SW 1271 (cell line): ENCODE measurements at regions not wholly inside any gene's neighbourhood (a gene's known extent, or its start where the extent isn't known, plus 50 kb on each side); places are given as distances from the start of the nearest gene placed in this dataset.

Experiments used
- DNase-seq, 2 experiments: peaks; one replicate each; lab custom pipeline; 2025; lab: John Stamatoyannopoulos, UW

DNA sequence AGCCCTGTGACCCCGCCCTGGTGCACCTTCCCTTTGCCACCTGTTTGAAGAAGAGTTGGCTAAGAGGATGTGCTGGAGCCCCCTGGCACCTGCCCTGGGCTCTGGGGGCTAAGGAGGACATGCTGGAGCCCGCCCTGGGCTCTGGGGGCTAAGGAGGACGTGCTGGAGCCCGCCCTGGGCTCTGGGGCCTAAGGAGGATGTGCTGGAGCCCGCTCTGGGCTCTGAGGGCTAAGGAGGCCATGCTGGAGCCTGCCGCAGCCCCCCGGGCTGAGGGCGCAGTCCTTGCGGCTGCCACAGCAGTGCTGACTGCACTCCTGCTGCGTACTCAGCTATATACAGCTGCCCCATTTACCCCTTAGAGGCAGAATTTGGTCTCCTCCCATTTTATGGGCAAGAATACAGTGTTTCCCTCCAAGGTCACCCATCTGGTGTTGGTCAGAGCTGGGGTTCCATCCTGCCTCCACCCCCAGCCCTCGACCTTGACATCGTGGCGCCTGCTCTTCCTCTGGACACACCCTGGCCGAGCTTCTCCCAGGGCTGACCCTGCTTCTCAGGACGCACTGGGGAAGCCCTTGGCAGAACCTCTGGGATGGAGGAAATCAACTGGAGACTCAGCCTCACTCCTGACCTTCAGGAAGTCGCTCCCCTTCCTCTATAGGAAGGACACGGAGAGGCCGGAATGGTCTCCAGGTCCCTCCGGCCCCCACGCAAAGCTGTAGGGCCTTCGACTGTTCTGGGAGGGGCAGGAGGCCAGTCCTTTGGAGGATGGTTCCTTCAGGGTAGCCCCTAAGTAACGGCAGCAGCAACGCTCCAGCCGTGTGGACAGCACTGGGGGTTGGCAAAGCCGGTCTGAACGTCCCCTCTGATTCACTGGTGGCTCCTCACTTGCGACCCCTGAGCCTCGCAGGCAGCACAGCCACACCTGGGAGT, 65.0 kb upstream of the HPCAL1 start:
- no peak for DNase-seq

GRCh38 chr2:10238396-10238795, 64.3 kb upstream of the HPCAL1 start:
- DNase-seq = no peak

DNA sequence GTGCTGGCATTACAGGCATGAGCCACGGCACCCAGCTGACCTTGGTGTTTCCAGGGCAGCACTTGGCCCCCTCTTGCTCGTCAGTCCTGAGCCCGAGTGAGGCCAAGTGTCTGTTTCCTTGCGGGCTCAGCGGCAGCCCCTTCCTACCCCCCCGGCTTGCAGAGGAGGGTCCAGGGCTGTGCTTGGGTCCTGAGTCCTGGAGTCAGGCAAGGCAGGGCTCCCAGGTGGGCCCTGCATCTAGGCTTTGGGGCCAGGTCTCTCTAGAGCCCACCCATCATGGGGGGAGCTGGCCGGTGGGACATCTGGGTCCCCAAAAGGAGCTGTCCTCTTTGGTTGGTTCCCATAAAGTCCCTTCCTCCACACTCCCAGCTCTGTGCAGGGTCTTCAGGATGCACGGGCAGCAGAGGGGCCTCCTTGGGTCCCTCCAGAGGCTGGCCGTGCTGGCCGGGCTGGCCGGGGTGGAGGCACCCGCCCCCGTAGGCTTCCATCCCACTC, 63.7 kb upstream of the HPCAL1 start:
- DNase-seq = no peak

DNA sequence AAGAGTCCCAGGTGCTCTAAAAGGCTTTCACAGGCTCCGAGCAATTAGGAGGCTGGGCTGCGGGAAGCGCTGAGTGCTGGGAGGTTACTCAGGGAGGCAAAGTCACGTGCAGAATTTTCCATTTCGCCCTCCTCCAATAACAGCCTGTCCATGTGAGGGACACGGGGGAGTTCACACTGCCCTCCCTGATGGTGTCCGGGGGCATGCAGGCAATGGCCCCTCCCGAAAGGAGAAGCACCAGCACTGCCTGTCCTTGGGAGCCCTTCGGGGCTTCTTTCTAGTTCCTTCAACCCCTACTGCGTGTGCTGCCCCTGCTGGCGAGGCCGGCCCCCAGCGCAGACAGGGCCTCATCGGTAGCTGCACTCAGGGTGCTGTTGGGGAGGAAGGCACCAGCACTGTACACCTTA, 63.1 kb upstream of the HPCAL1 start:
- DNase-seq = no peak

DNA sequence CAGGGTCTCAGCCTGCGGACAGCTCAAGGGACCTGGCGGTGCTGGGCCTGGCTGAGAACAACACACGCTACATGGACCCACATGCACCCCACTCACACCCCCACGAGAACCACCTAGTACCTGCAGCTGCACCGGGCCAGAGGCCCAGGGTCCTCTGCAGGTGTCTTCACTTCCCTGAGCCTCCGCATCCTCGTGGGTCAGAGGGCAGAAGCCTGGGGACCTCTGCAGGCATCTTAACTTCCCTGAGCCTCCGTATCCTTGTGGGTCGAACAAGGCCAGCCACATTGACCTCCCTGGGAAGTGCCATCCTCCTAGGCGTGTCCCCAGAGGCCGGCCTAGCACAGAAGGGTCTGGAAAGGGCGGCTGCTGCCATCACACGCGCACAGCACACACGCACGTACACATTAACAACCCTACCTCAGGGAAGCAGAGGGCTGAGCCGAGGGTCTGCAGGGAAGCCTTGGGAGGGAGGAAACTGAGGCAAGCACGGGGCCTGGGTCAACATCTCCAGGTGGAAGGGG, 62.5 kb upstream of the HPCAL1 start:
- DNase-seq = no peak

- no peak for DNase-seq
Measured at GRCh38 chr2:10240911-10241610, 61.6 kb upstream of the HPCAL1 start.

- DNase-seq = no peak
Measured at GRCh38 chr2:10241641-10242430, 60.9 kb upstream of the HPCAL1 start.

GRCh38 chr2:10242451-10242850, 60.3 kb upstream of the HPCAL1 start:
- DNase-seq = no peak

DNA sequence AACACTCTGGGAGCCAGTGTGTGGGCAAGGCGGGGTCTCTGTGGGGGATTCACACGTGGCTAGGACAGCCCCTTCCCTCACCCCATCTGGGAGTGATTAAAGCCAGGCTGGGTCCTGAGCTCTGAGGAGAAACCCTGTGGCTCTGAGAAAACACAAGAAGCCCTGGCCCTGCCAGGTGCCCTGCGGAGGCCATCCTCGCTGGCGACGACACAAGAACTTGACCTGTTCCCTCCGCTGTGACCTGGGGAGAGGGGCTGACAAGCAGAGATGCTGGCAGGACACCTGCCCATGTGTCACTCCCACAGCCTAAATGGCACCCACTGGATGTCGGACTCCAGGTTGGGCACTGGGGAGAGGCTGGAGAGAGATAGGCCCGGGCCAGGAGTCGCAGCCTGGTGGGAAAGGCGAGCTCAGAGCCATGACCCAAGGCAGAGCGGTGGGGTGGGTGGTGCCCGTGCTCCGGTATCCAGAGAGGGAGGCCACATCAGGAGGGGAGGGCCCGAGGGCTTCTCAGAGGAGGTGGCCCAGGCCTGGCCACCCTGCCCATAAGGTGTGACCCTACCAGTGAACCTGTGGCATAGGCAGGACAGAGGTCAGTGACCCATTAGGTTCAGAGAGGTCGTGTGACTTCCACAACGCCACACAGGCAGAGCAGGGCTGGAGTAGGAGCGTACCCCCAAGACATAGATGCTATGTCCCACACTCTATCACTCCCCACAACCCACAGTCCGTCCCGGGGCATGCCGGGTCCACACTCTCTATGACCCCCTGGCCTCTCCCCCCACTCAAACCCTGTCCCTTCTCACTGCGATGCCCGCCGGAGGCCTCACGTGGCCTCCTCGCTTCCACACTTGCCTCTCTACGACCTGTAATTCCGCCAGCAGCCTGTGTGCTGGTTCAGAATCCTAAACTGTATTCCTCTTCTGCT, 59.4 kb upstream of the HPCAL1 start:
- DNase-seq = no peak

- DNase-seq = no peak
Measured at GRCh38 chr2:10243926-10244270, 58.8 kb upstream of the HPCAL1 start.

DNA sequence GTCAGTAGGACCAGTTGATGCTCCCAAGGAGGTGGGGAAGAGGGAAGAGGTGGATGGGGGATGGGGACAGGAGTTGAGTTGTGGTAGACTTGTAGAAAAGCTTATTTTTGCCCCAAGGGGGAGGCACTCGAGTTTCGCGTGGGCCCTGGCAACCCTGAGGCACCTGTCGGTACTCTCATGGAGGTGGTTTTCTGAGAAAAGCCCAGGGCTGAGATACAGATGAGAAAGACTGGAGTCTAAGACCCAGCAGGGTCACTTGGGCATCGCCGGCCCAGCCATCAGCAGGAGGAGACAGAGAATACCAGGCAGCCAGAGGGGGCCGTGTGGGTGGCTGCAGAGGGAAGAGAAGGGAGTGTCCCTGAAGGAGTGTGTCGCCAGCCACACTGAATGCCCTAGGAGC, 57.7 kb upstream of the HPCAL1 start:
- DNase-seq = no peak

DNA sequence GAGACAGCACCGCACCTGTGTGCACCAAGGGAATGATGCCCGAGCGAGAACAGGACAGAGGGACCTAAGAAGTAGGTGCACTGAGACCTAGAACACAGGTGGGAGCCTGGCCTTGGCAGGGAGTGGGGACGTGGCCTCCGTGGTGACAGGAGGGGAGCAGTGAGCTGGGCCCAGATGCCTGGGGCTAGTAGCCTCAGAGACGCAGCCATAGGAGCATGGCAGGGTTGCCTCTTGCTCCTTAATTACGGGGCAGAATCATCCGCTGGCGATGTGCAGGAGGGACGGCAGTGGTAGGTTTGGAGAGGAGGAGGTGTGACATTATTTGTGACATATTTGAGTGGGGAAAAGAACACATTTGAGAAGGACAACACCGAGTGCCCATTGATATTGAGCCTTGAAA, 57.0 kb upstream of the HPCAL1 start:
- no peak for DNase-seq

GRCh38 chr2:10246370-10246769, 56.3 kb upstream of the HPCAL1 start:
- DNase-seq = no peak

GRCh38 chr2:10246831-10247230, 55.9 kb upstream of the HPCAL1 start:
- DNase-seq = no peak

GRCh38 chr2:10249798-10250197, 52.9 kb upstream of the HPCAL1 start:
- DNase-seq = no peak

- no peak for DNase-seq
Measured at GRCh38 chr2:10252224-10252623, 50.5 kb upstream of the HPCAL1 start.

GRCh38 chr2:10252661-10253060, 50.0 kb upstream of the HPCAL1 start:
- DNase-seq = no peak
